Activated CD4-positive, alpha-beta memory T cell treated with anti-CD3 and anti-CD28 coated beads for 36 hours (primary cell): ENCODE measurements at regions not wholly inside any gene's neighbourhood (a gene's known extent, or its start where the extent isn't known, plus 50 kb on each side); places are given as distances from the start of the nearest gene placed in this dataset.
"Not testable (repeated sequence)": the region's sequence is repeated elsewhere in the genome, so short reads cannot be mapped to it uniquely, and the experiment has no call there.

Experiments used
- CTCF ChIA-PET: fragments of 350-600 bp; sonication (Branson Sonifier 250); formaldehyde crosslinking; loops from one replicate; lab custom pipeline; 2021; ENCODE audit warnings: antibody characterized with exemption, inconsistent platforms; lab: Charles Lee
- POLR2A ChIA-PET: fragments of 350-600 bp; sonication (Branson Sonifier 250); formaldehyde crosslinking; loops from one replicate; lab custom pipeline; 2021; ENCODE audit warnings: antibody characterized with exemption; lab: Charles Lee
- DNase-seq: peaks from one replicate; pipeline ENCODE4 v3.0.0-alpha.2; 2020
- H3K27ac Mint-ChIP-seq: one replicate; pipeline ENCODE4 v1.8.0; 2021; ENCODE audit warnings: mixed read lengths
- H3K27me3 Mint-ChIP-seq: one replicate; pipeline ENCODE4 v1.8.0; 2021; ENCODE audit warnings: mixed read lengths
- H3K36me3 Mint-ChIP-seq: one replicate; pipeline ENCODE4 v1.8.0; 2021; ENCODE audit warnings: mixed read lengths
- H3K4me1 Mint-ChIP-seq: one replicate; pipeline ENCODE4 v1.8.0; 2021; ENCODE audit warnings: low read depth, mixed read lengths
- H3K4me3 Mint-ChIP-seq: one replicate; pipeline ENCODE4 v1.8.0; 2021; ENCODE audit warnings: mild to moderate bottlenecking, mixed read lengths
- H3K9me3 Mint-ChIP-seq: one replicate; pipeline ENCODE4 v1.8.0; 2021; ENCODE audit warnings: mixed read lengths
- intact Hi-C: fragments of 100-400 bp; cut with micrococcal nuclease; formaldehyde crosslinking; loops from one replicate; pipeline ENCODE4 v1.15.1; 2023

DNA sequence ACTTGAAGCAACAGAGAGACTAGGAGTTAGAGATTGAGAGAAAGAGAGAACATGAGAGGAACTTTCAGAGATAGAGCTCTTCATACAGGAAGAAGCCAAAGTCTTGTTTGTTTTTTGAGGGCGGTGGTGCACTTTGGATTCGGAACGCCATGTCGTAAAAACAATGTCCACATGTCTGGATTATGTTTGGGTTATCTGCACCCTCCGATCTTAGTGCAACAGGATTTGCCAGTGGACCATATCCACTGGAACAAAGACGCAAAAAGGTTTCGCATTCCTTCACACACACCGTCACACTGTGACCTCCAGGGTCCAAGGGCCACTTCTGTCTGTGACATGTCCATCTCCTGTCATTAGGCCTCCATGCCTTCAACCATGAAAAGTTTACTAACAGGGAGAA is 141.8 kb upstream of the ATP11B start:
- Mint-ChIP-seq H3K27me3 (peaks cover 10% of the 10 kb centered on the region), H3K27ac (no peak overlapping the region), H3K9me3 (no peaks in the 10 kb centered on the region), H3K4me3 (no peak overlapping the region), H3K4me1 (no peaks in the 10 kb centered on the region), H3K36me3 (no peaks in the 10 kb centered on the region)
- POLR2A ChIA-PET: no interaction called here
- no peak for DNase-seq
- CTCF ChIA-PET: interaction anchor here (0.7 kb wide), 1 partner anchor 26 kb away, joined by 3 read pairs; no protein-coding TSS in a partner anchor
- intact Hi-C loops: no loop called here

DNA sequence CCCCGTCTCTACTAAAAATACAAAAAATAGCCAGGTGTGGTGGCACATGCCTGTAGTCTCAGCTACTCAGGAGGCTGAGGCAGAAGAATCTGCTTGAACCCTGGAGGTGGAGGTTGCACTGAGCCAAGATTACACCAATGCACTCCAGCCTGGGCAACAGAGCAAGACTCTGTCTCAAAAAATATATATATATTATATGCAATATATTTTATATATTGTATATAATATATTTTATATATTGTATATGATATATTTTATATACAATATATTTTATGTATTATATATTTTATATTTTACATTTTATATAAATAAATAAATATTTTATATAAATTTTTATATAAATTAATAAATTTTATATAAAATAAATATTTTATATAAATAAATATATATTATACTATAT is 140.2 kb upstream of the ATP11B start:
- CTCF ChIA-PET, H3K4me1 Mint-ChIP-seq, intact Hi-C loops, DNase-seq, H3K4me3 Mint-ChIP-seq, H3K36me3 Mint-ChIP-seq, H3K27ac Mint-ChIP-seq, POLR2A ChIA-PET, H3K27me3 Mint-ChIP-seq, H3K9me3 Mint-ChIP-seq: not testable (repeated sequence)

DNA sequence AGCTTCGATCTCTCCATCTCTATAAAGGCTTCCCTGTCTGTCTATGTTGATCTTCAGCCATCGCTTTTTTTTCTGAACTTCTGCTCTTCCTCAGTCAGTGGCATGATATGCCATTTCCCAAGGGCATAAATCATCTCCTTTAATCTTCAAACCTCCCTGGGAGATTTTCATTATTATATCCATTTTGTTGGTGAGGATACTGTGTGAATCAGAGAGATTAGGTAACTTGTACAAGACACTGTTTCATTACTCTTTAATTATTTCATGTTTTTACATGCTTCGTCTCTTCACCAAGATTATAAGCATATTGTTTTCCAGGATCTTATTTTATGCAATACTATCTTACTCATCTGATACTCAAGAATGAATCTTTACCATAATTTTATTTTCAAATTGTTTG is 124.8 kb upstream of the ATP11B start:
- POLR2A ChIA-PET: no interaction called here
- CTCF ChIA-PET: interaction anchor here (0.6 kb wide), 1 partner anchor 86 kb away, joined by 3 read pairs; no protein-coding TSS in a partner anchor
- DNase-seq: no peak
- H3K36me3 Mint-ChIP-seq: no peaks in the 10 kb centered on the region
- peaks cover 20% of the 10 kb centered on the region for H3K27me3 Mint-ChIP-seq
- no peaks in the 10 kb centered on the region for H3K9me3 Mint-ChIP-seq
- no peaks in the 10 kb centered on the region for H3K4me1 Mint-ChIP-seq
- intact Hi-C loops: no loop called here
- no peak overlapping the region for H3K4me3 Mint-ChIP-seq
- H3K27ac Mint-ChIP-seq: no peak overlapping the region

DNA sequence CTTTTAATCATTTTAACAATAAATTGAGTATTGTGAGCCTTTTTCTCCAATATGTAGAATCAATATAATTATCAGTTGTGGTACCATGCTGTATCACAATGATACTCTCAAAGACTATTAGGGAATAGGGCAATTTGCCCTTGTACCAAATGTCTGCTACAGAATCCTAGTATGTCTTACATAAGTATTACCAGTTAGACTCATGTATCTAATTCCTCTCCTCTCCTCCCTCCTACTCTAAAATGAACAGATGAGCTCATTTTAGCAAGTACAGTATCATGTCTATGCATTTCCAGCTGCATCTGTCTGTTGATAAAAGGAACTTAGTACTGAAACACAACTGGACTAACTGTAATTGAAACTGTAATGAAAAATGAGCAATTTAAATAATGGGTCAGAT is 124.3 kb upstream of the ATP11B start:
- POLR2A ChIA-PET: no interaction called here
- CTCF ChIA-PET: interaction anchor here (0.6 kb wide), 1 partner anchor 86 kb away, joined by 3 read pairs; no protein-coding TSS in a partner anchor

DNA sequence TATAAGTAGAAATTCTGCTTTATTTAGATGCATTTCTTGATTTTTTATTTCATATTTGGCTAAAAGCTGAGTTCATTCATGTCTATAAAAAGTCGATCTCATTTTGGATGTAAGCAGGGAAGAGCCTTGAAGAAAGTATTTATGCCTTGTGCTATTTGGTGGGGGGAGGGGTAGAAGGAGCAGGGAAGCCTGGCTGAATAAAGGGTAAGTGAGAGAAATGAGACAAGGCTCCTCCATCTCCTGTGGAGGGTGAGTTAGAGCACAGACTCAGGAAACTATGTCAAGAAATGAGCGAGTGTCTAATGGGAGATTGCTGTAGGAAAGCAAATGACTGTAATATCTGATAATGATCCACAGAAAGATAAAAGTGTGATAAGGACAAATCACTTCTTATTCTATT is 121.8 kb upstream of the ATP11B start:
- Mint-ChIP-seq H3K4me3 (no peak overlapping the region), H3K27ac (no peak overlapping the region), H3K9me3 (no peaks in the 10 kb centered on the region), H3K4me1 (no peaks in the 10 kb centered on the region), H3K27me3 (peaks cover 17% of the 10 kb centered on the region), H3K36me3 (no peaks in the 10 kb centered on the region)
- ChIA-PET CTCF (interaction anchor here (2.0 kb wide), 1 partner anchor 12 kb away, joined by 7 read pairs; no protein-coding TSS in a partner anchor), POLR2A (no interaction called here)
- no peak for DNase-seq
- intact Hi-C loops: no loop called here

More for the DNA sequence above, 124.3 kb upstream of the ATP11B start:
- Mint-ChIP-seq H3K27me3 (peaks cover 22% of the 10 kb centered on the region), H3K9me3 (no peaks in the 10 kb centered on the region), H3K4me3 (no peak overlapping the region), H3K4me1 (no peaks in the 10 kb centered on the region), H3K27ac (no peak overlapping the region), H3K36me3 (no peaks in the 10 kb centered on the region)
- no peak for DNase-seq
- intact Hi-C loops: no loop called here

GRCh38 chr3:182671942-182672341 is 121.4 kb upstream of the ATP11B start:
- Mint-ChIP-seq H3K9me3 (no peaks in the 10 kb centered on the region), H3K27me3 (peaks cover 17% of the 10 kb centered on the region), H3K27ac (no peak overlapping the region), H3K4me1 (no peaks in the 10 kb centered on the region), H3K4me3 (no peak overlapping the region), H3K36me3 (no peaks in the 10 kb centered on the region)
- POLR2A ChIA-PET: no interaction called here
- CTCF ChIA-PET: interaction anchor here (2.0 kb wide), 1 partner anchor 11 kb away, joined by 7 read pairs; no protein-coding TSS in a partner anchor
- DNase-seq: no peak
- intact Hi-C loops: no loop called here

DNA sequence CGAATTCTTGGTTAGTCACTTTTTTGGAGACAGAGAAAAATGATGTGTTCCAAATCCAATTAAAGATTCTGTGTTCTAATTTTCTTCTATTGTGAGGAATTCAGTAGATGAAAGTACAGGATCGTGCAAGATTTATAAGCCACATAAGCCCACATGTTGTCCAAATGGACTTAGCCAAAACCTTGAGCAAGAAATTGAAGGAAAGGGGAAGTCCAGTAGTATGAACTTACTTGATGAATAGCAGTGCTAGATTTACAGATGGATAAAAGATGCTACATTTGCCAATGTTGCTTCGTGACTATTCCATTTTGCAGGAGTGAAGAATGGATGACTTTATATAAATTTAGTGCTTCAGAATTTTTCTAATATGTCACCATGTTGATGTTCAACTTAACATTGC is 120.0 kb upstream of the ATP11B start:
- DNase-seq: no peak
- POLR2A ChIA-PET: no interaction called here
- Mint-ChIP-seq H3K4me1 (no peaks in the 10 kb centered on the region), H3K27ac (no peak overlapping the region), H3K27me3 (peaks cover 15% of the 10 kb centered on the region), H3K4me3 (no peak overlapping the region), H3K36me3 (no peaks in the 10 kb centered on the region), H3K9me3 (no peaks in the 10 kb centered on the region)
- intact Hi-C loops: no loop called here
- CTCF ChIA-PET: interaction anchor here (2.0 kb wide), 1 partner anchor 10 kb away, joined by 7 read pairs; no protein-coding TSS in a partner anchor

GRCh38 chr3:182682263-182683241 is 110.8 kb upstream of the ATP11B start:
- CTCF ChIA-PET: interaction anchor here (0.7 to 2.4 kb wide), 8 partner anchors 10 to 1355 kb away, joined by 3 to 18 read pairs (median 6); no protein-coding TSS in a partner anchor
- Mint-ChIP-seq H3K27ac (no peak overlapping the region), H3K4me1 (peaks cover 9% of the 10 kb centered on the region), H3K27me3 (peaks cover 21% of the 10 kb centered on the region), H3K9me3 (no peaks in the 10 kb centered on the region), H3K4me3 (peak overlapping the region; percentile 48), H3K36me3 (no peaks in the 10 kb centered on the region)
- POLR2A ChIA-PET: no interaction called here
- peak; percentile 75 for DNase-seq
- intact Hi-C loops: loop anchor here (1.0 to 5.0 kb wide), 4 partner anchors 290 to 1470 kb away; no protein-coding TSS in a partner anchor

DNA sequence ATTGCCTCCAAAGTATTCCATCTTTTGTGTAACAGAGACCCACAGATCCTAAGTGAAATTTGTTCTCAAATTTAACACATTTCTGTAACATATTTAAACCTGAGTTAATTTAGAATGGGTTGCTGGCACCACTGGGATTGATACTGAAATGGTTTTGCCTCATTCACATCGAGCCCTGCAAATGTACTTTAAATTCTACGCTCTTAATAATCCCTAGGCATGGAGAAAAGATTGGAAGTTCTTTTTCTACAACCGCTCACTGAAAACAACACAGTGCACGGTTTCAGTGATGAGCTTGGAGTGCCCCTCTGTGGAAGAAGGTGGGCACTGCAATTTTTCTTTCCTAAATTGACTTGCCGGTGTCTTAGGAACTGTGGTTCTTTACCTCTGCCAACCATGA is 109.9 kb upstream of the ATP11B start:
- POLR2A ChIA-PET: no interaction called here

DNA sequence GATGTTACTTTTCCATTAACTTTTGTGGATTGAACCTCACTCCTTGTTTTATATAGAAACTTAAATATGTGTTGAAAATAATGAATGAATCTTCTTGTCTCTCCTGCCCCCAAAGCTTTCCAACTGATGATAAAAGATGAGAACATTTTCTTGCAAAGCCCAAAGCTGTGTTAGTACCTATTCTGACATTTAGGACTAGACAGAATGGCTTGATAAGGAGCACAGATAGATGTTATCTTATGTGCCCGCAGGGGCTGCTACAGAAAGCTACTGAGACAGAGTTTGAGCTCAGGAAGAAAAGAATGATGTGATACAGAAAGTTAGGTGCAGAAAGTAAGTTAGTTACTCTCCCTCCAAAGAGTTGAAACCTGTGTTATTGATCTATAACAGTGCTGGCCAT is 109.4 kb upstream of the ATP11B start:
- intact Hi-C loops: loop anchor here (1.0 to 5.0 kb wide), 4 partner anchors 292 to 1472 kb away; no protein-coding TSS in a partner anchor
- no peak overlapping the region for H3K4me3 Mint-ChIP-seq

More for the DNA sequence above, 109.9 kb upstream of the ATP11B start:
- H3K27ac Mint-ChIP-seq: no peak overlapping the region
- H3K9me3 Mint-ChIP-seq: no peaks in the 10 kb centered on the region
- intact Hi-C loops: loop anchor here (1.0 to 5.0 kb wide), 4 partner anchors 291 to 1471 kb away; no protein-coding TSS in a partner anchor
- H3K36me3 Mint-ChIP-seq: no peaks in the 10 kb centered on the region
- peaks cover 23% of the 10 kb centered on the region for H3K27me3 Mint-ChIP-seq
- DNase-seq: peak; percentile 74
- peaks cover 9% of the 10 kb centered on the region for H3K4me1 Mint-ChIP-seq
- peak overlapping the region; percentile 48 for H3K4me3 Mint-ChIP-seq
- CTCF ChIA-PET: interaction anchor here (0.6 to 2.4 kb wide), 19 partner anchors 9 to 1474 kb away, joined by 3 to 18 read pairs (median 4); no protein-coding TSS in a partner anchor

DNA sequence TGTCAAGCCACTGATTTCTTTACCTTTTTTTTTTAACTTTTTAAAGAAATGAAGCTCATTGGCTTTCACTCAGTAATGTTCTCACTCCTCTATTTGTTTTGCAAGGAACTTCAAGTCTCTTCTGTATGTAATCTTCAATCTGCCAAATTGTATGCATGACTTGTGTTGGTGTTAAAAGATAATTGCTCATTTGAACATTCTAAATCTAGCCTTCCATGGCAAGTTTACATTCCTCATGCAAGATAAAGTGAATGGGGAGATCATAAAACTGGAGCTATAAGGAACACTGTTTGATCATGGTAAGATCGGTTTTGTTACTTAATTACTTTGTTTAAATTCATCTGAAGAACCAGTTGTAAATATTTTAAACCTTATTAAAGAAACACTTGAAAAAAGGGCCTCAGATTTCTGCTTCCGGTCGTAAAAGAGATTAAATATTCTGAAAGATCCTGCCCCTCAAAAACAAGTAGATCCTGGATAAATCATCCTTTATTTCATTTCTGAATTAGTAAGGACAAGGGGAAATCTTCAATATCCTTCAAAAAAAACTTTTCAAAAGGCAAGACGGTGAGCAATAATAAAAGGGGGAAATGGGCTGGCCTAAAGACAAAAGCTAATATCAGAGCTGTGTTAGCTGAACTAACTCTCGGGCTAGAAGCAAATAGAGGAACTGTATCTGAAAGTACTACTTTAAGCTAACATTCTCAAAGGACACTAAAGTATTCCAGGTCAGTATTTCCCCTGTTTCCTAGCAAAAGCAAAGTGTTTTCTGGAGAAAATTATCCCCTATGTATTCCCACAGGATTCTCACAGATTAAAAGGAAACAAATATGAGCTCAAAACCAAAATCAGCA is 107.0 kb upstream of the ATP11B start:
- peaks cover 23% of the 10 kb centered on the region for H3K27me3 Mint-ChIP-seq
- POLR2A ChIA-PET: no interaction called here

More for the DNA sequence above, 109.4 kb upstream of the ATP11B start:
- no peak overlapping the region for H3K27ac Mint-ChIP-seq
- peaks cover 23% of the 10 kb centered on the region for H3K27me3 Mint-ChIP-seq
- ChIA-PET POLR2A (no interaction called here), CTCF (interaction anchor here (0.6 to 2.4 kb wide), 20 partner anchors 9 to 1475 kb away, joined by 3 to 18 read pairs (median 4); no protein-coding TSS in a partner anchor)
- no peak for DNase-seq
- H3K4me1 Mint-ChIP-seq: peaks cover 9% of the 10 kb centered on the region
- H3K36me3 Mint-ChIP-seq: no peaks in the 10 kb centered on the region
- H3K9me3 Mint-ChIP-seq: no peaks in the 10 kb centered on the region

More for the DNA sequence above, 107.0 kb upstream of the ATP11B start:
- no peaks in the 10 kb centered on the region for H3K36me3 Mint-ChIP-seq
- CTCF ChIA-PET: interaction anchor here (0.6 to 1.8 kb wide), 3 partner anchors 25 to 978 kb away, joined by 3 to 8 read pairs (median 4); no protein-coding TSS in a partner anchor
- intact Hi-C loops: no loop called here
- no peak for DNase-seq
- peaks cover 9% of the 10 kb centered on the region for H3K4me1 Mint-ChIP-seq
- H3K27ac Mint-ChIP-seq: no peak overlapping the region
- H3K9me3 Mint-ChIP-seq: no peaks in the 10 kb centered on the region
- H3K4me3 Mint-ChIP-seq: no peak overlapping the region
